Lung microvascular endothelial cell (primary cell): ENCODE measurements at regions not wholly inside any gene's neighbourhood (a gene's known extent, or its start where the extent isn't known, plus 50 kb on each side); places are given as distances from the start of the nearest gene placed in this dataset.
"Not testable (repeated sequence)": the region's sequence is repeated elsewhere in the genome, so short reads cannot be mapped to it uniquely, and the experiment has no call there.

ENCODE experiments used
- DNase-seq, 2 donors: peaks; one replicate each; pipeline versions ENCODE4 v3.0.0 to v3.0.0-alpha.2; 2010; ENCODE audit warnings: low read depth in 2 of 2

DNA sequence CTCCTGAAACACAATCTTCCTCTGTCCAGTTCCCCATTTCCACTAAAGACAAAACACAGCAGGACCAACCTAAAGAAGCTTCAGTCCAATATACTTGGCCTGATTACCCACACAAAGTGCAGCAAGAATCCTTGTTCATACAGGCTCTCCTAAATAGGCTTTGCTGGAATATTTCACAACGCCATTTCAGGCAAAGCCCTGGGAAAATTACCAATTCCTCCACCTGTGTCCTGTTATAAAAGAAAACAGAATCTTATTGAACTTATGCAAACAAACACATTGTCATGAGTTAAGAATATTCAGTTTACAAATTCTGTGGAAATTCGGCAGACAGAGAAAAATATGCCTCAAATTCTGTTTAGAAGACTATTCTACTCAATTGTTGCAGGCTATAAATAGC lies 115.0 kb upstream of the NBPF11 start:
- not testable (repeated sequence) for DNase-seq

DNA sequence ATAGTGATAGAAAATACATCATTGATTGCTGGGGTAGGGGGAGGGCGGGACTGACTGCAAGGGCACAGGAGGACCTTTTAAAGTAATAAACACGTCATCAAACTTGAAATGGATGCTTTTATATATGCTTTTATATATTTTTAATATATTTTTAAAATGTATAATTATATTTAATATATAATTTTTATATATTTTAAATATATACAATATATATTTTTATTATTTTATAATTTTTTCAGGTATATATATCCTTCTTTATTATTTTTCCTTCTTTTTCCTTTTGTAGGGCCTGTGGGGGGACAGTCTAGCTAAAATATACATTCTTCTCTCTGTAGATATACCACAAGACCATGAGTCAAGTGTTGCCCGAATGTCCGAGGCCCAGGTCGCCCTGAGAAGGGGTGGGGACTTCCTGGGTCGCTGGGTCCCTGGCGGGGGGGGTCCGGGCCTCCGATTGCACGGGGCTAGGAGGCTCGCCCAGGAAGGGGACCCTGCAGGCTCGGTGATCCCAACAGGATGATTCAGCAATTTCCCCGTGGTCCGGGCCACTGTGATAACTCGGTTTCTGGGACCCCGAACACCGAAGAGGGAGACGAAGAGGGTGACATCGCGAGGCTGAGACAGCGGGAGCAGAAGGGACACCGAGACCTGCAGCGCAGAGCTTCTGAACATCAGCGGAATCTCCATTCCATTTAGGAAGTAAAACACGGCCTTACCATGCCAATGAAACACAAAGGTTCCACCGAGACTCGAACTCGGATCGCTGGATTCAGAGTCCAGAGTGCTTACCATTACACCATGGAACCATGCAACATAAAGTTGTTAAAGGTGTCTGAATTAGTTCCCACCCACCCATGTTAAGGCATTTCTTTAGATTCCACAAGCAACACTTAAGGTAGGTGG lies 112.5 kb upstream of the NBPF11 start:
- peak; percentile 20 to 49 for DNase-seq

DNA sequence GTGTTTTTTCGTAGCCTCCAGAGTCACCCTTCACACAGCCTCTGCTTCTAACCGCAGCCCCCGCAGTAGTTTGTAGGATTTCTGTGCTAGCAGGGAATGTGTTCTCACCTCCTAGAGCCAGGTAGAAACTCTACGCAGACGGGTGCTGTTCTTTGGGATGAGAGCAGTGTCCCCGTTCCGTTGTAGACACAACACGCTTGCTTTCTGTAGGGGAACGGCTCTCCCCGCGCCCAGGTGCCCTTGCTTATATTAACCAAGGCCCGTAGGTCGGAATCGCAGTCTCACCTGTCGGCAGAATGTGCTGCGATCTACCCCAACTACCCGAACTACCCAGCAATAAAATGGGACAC lies 111.8 kb upstream of the NBPF11 start:
- no peak for DNase-seq

DNA sequence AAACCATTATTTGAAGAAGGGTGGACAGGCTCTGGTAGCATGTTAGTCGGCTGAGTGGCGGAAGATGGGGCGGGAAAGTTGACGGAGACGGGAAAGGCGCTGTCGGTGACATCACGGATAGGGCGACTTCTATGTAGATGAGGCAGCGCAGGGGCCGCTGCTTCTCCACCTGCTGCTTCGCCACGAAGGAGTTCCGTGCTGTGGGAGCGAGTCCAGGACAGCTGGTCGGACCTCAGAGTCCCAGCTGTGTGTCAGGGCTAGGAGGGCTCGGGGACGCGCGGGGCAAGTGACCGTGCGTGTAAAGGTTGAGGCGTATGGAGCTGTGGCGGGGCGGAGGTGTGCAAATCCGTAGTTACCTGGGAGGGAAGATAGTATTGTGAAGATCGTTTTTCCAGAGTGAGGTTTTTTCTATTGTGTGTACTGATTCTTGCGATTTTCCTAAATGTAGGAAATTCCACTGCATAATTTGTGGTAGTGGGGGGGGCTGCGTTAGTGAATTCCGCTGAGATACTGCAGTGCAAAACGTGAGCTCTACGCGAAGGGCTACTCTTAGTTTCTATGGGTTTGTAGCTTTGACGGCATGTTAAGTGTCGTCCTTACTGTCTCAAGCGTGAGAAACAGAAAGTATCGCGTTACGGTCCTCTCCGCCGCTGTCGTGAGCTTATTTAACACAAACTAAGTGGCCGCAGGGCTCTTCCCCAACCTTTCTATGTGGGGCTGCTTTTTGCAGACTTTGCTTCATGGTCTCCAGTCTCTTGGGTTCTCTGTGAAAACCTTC lies 111.2 kb upstream of the NBPF11 start:
- DNase-seq, result peak; percentile 57 to 62

DNA sequence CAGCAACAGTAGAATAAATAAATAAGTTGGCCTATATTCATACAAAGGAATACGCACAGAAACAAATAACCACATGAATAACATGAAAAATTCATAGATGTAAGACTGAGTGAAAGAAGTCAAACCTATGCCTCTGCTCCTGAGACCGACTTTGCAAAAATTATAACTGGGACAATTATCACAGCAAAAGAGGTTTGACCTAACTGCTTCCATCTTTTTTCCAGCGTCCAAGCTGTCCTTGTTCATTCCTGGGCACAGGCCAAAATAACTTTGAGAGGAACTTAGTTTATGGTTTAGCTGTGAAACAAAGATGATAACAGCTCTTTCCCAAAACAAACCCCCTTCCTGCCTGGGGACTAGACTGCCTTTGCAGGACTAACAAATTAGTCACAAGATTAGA lies 109.6 kb upstream of the NBPF11 start:
- not testable (repeated sequence) for DNase-seq

DNA sequence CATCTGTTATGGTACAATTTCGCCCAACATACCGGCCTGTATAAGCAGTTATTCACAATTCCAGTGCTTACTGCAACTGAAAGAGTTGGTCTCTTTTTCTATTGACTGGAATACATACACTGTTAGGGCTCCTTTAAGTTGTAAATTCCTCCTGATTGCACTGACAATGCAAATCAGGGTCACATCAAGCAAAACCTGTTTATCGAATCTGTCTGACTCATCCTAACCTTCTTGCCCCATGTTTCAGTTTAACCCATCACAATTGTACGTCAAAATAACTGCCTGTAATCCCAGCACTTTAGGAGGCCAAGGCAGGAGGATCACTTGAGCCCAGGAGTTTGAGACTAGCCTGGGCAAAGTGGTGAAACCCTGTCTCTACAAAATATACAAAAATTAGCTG lies 105.8 kb upstream of the NBPF11 start:
- DNase-seq, result not testable (repeated sequence)

DNA sequence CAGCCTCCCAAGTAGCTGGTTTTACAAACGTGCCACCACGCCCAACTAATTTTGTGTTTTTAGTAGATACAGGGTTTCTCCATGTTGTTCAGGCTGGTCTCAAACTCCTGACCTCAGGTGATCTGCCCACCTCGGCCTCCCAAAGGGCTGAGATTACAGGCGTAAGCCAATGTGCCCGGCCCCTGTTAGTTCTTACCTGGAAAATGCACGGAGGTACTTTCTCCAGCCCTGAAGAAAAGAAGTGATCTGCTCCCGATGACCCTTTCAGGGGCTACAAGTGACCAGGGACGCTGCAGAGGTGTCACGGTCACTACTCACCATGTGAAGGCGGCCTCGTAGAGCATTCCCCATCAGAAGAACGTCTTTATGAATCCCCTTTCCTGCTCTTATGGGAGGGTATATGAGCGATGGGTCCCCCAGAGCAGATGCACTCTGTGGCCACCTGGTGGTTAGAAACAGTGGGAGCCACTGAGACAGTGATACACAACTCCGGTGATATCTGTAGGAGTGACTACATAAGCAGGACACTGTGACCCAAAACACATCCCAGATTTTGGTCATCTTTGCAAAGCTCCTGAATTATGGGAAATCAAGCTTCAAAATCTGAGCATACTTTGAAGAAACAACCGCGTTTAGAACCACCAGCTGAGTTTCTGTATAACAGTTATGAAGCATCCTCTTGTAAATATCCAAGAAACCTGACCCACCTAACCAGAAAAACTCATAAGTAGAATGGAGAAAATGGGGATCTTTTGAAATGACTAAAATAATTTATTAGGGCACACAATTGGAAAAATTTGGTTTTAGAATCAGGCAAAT lies 102.7 kb upstream of the NBPF11 start:
- peak; percentile 15 to 22 for DNase-seq

DNA sequence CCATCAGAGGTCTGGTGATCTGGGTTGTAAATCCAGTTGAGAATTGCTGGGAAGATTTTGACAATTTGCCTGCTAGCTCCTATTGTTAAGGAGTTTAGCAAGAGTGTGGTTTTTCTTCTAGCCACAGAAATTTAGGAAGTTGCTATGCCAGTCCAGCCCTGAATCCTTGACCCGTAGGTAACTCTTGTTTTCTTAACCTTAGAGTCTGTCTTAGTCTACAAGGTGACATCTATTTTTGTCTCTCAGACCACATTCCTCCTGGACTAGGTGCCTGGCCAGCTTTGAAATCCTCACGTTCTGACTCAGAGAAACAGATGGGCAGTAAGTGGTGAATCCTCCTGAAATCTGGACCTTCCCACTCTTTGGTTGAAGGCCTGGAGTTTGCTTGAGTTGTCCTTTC lies 101.7 kb upstream of the NBPF11 start:
- not testable (repeated sequence) for DNase-seq

DNA sequence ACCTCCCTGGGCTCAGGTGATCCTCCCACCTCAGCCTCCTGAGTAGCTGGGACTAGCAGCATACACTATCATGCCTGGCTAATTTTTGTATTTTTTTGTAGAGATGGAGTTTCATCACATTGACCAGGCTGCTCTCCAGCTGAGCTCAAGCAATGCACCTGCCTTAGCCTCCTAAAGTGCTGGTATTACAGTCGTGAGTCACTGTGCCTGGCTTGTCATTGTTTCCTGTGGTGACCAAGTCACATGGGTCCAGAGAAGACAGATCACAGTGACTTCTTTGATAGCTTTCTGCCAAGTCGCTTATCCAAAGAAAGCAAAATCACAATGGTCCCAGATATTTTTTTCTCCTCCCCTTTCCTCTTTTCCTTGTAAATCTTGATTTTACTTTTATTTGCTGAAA lies 96.7 kb upstream of the NBPF11 start:
- not testable (repeated sequence) for DNase-seq

DNA sequence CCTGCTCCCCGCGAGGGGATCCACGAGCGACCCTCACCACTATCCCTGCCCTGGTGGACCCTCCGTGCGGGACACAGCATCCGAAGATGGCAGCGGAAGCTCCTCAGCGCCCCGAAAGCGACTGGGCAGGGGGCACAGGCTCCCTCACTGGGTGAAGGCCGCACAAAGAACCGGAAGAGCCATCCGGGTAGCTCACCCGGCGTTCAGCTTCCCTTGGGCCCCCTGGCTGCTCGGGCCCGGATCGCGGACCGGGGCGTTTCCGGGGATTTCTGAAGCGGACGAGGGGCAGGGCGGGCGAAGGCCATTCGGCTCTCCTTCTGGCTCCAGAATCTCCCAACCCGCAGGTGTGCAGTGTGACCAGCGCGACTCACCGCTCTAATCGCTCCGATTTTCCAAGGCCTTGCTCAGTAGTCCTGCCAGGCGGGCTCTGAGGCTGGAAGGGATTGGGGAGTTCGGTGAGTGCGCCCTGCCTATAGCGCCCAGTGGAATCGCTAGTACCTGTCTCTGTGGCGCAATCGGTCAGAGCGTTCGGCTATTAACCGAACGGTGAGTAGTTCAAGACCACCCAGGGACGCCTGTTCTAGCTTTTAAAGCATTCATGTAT lies 94.3 kb upstream of the NBPF11 start:
- not testable (repeated sequence) for DNase-seq

DNA sequence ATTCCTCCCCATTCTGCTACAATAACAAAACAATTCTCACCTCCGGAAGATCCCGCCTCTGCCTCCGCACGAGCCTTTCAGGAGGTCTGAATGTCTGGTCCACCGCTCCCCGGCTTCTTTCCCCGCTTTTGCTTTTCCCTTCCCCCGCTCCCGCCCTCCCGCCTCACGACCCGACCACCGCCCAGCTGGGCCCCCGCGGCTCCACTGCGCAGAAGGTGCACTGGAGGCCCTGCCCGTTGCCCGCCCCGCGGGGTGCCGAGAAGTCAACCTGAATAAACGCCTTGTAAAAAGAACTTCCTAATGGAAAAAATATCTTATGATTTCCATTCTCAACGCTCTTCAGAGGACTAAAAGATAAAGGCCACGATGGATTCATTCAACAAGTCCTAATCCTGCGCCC lies 93.8 kb upstream of the NBPF11 start:
- not testable (repeated sequence) for DNase-seq

DNA sequence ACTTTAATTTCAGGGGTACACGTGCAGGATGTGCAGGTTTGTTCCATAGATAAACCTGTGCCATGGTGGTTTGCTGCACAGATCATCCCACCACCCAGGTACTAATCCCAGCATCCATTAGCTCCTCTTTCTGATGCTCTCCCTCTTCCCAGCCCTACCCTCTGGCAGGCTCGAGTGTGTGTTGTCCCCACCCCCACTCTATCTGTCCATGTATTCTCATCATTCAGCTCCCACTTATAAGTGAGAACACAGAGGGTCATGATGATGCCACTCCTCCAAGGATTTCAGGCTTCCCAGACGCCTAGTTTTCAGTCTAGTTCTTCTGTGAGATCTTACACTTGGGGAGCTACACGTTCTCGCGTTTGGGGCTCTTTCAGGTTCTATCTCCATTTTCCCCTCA lies 93.4 kb upstream of the NBPF11 start:
- not testable (repeated sequence) for DNase-seq

DNA sequence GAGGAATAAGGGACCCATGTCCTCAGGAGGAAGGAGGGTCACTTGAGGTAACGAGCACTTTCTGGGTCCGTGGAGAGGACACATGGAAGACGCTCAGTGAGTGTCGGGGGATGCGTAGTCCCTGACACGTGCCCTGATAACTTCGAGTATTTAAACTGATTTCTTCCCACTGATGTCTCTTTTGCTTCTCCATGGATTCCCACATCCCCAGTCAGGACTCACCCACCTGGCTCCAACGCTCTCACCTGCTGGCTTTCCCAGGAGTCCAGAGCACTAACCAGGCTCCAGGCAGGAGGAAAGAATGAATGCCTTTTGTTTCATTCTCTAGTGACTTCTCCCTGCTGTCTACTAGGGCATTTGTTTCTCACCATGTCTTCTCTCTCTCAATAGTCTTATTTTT lies 81.2 kb upstream of the NBPF11 start:
- DNase-seq, result not testable (repeated sequence)

DNA sequence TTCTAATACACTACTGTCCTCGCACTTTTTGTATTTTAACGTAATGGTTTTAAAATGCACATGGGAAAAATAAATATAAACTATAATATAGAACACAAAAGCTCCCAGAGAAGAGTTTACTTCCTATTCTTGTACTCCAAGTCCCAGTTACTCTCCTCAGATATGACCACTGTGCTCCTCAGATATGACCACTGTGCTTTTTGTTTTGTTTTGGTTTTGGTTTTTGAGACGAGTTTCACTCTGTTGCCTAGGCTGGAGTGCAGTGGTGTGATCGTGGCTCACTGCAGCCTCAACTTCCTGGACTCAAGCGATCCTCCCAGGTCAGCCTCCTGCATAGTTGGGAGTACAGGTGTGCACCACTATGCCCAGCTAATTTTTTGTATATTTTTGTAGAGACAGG lies 76.8 kb upstream of the NBPF11 start:
- DNase-seq, result not testable (repeated sequence)

DNA sequence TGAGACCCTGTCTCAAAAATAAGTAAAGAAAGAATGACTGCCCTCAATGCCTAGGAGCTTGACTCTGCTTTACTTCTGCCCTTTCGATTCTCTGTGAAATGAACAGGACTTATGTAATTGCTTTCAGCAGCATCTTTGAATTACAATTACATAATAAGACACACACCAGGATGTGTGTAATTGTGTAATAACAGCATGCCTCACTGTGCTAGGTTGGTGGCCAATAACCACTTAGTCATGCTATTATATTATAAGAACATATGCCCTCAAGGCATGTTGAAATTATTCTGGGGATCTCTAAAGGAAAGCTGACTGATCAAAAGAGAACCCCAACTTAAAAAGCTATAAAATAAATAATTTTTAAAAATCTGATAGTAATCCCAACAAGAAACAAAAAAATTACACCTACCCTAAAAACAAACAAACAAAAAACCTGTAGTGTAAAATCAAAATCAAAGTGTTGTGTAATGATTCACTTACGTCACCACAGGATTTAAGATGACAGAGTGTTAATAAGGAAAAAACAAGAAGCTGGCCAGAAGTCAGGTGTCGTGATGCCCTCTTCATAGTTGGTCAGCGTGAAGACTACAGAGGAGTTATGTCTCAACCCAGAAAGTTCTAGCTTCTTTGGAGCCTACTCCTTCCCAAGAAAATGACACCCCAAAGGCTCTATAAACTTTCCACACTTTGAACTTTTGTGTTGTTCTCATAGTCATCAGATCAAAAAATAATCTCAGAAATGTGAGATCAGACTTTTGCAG lies 70.5 kb upstream of the NBPF11 start:
- not testable (repeated sequence) for DNase-seq

DNA sequence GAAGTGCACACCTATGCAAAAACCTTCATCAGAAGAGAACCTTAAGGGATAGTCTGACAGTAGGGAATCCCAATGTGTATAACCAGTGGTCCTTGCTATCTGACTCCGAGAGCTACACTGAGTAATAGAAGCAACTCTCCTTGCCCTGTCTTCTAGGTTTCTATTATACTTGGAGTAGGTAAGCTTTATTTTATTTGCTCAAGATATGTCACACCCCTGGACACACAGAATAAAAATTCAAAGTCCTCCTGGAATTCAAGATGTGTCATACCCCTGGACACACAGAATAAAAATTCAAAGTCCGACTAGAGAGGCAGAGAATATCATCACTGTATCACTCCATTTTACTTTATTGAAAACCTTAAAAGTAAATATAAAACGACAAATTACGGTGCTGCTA lies 69.5 kb upstream of the NBPF11 start:
- DNase-seq, result not testable (repeated sequence)

DNA sequence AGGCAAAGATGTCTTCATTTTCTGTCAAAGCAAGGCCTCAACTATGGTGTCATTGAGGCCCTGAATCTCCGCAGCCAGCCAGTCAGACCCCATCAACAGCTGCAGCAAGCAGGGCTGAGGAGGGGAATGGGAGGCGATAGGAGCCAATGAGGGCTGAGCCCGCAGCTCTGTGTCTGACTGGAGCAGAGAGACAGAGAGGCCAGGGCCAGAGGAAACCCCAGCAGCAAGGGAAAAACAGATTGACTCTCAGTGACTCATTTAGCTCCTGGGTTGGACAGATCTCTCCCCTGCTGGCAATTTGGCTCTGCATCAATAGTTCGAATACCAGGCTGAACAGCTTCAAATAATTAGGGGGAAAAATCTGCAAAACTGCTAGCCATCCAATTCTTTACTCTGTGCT lies 67.1 kb upstream of the NBPF11 start:
- not testable (repeated sequence) for DNase-seq

DNA sequence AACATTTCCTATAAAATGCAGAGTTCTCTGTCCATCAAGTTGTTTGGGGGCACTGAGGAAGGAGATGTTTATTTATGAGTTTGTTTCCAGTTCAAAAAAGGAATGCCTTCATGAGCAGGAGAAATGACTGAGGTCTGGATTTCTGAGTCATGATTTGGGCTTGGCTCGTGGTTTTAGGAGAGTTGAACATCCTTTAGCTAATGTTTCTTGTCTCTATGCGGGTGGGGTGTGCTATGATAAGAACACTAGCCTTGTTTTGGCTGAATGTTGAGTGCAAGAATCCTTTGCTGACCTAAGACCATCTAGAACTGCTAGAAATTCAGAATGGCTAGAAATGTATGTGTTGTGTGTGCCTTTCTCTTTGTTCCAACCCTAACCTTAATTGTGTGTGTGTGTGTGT lies 59.1 kb upstream of the NBPF11 start:
- not testable (repeated sequence) for DNase-seq

DNA sequence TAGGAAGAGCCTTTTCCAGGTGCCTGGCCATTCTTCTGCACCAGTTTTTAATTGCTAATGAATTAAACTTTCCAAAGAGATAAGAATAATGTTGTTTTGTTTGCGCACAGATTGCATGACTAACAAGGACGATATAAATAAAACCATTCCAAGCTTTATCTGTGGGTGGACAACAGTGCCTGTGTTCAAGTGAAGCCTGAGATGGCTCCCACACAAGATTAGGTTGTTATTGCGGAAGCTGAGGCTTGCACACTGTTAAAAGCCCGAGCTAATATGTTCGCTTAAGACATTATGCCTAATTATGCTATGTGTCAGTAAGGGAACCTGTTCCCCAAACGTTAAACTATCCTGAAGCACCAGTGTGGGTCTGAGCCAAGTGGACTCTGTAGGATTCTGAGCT lies 58.5 kb upstream of the NBPF11 start:
- not testable (repeated sequence) for DNase-seq

DNA sequence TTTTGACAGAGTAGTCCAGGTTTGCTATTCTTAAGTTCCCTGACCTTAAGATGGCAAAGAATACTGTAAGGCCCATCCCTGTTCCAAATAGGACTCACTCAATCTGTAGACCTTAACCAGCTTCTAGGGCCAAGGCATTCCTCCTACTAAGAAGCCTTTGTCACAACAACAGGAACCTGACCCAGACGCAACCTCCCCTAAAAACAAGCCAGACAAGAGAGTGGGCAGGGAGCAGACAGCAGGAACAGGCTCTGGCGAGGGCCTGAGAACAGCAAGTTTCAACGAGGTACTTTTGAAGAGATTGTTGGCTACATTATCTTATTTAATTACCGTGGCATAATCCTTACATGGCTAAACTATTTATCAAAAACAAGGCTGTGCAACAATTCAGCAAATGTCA lies 58.1 kb upstream of the NBPF11 start:
- DNase-seq, result not testable (repeated sequence)

DNA sequence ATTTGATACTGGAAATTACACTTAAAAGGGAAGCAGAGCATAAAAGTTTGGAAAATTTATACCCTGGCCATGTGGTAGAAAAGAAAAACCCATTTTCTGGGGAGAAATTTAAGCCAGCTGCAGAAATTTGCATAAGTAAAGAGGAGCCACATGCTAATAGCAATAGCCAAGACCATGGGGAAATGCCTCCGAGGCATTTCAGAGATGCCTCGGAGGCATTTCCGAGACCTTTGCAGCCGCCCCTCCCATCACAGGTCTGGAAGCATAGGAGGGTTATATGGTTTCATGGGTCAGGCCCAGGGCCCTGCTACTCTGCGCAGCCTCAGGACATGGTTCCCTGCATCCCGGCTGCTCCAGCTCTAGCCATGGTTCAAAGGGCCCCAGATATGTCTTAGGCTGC lies 49.9 kb upstream of the NBPF11 start:
- DNase-seq, result not testable (repeated sequence)
